ENCODE measurements at regions not wholly inside any gene's neighbourhood (a gene's known extent, or its start where the extent isn't known, plus 50 kb on each side); places are given as distances from the start of the nearest gene placed in this dataset.

DNA sequence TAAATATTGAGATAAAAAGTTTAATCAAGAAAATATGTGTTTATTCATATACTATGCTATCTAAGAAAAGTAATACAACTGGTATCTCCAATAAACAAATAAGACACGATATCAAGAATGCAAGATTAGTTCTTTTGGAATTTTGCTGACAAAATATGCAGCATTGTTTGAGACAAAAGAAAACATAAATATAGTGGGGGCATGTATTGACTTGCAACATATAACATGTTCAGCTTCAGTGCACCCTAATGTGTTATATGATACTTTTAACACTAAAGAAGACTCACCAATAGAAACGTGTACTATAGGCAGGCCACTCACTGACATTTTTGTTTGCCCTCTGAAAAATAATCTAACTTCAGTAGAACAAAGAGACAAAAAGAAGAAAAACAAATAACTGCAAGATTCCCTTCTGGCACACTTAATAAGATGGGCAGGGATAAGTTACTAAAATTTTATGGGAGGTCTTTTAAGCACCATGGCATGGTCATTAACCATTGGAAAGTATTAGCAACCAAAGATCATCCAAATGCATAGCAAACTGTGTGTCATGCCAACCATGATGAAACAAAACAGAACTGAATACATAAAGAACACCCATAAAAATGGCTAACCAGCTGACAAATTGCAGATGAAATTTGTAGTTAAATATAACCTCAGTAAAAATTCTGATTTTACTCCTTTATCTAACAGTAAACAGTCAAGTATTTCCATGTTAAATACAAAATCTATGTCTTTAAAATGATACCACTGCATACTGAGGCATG, 447.9 kb upstream of the FAM241A start:
- H3K9me2 ChIP-seq (ENCODE audit: insufficient read depth, low read length): no peaks in the 10 kb centered on the region
- TF ChIP-seq, protein P1, sequence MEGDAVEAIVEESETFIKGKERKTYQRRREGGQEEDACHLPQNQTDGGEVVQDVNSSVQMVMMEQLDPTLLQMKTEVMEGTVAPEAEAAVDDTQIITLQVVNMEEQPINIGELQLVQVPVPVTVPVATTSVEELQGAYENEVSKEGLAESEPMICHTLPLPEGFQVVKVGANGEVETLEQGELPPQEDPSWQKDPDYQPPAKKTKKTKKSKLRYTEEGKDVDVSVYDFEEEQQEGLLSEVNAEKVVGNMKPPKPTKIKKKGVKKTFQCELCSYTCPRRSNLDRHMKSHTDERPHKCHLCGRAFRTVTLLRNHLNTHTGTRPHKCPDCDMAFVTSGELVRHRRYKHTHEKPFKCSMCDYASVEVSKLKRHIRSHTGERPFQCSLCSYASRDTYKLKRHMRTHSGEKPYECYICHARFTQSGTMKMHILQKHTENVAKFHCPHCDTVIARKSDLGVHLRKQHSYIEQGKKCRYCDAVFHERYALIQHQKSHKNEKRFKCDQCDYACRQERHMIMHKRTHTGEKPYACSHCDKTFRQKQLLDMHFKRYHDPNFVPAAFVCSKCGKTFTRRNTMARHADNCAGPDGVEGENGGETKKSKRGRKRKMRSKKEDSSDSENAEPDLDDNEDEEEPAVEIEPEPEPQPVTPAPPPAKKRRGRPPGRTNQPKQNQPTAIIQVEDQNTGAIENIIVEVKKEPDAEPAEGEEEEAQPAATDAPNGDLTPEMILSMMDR (conservative IDR thresholded peaks at IDR 0.05; ENCODE audit: low read length): no peak
- no peak for TF ChIP-seq EZH2phosphoT487 (IDR thresholded peaks at IDR 0.05; ENCODE audit: borderline replicate concordance, low read depth, low read length)
- no peak overlapping the region for H3K27ac ChIP-seq (ENCODE audit: low read depth, low read length, poor library complexity, severe bottlenecking)
- intact Hi-C loops (cut with micrococcal nuclease; ENCODE audit: unreplicated experiment): no loop called here
- DNase-seq (ENCODE audit: low spot score): no peak
- H3K4me3 ChIP-seq (ENCODE audit: low read depth, low read length, poor library complexity, severe bottlenecking): no peak overlapping the region
- no peaks in the 10 kb centered on the region for H4K20me1 ChIP-seq (ENCODE audit: insufficient read depth, low read length)
- POLR2A ChIA-PET: interaction anchor here (1.1 to 1.2 kb wide), 2 partner anchors 9 to 12 kb away, joined by 3 to 4 read pairs; no protein-coding TSS in a partner anchor
- no peak overlapping the region for H3K4me2 ChIP-seq (ENCODE audit: low read length)
- no peak overlapping the region for H2AFZ ChIP-seq (ENCODE audit: low read length)
- CTCF ChIA-PET (ENCODE audit: unreplicated experiment): no interaction called here
- H3K36me3 ChIP-seq (ENCODE audit: insufficient read depth, low read length): no peaks in the 10 kb centered on the region
- H3K4me1 ChIP-seq (ENCODE audit: insufficient read depth, low read length, poor library complexity, severe bottlenecking): no peaks in the 10 kb centered on the region
- no peaks in the 10 kb centered on the region for H3K79me2 ChIP-seq (ENCODE audit: insufficient read depth, low read depth, low read length)
- BruUV-seq (replicated peaks): no TSS peak
- H3K9me3 ChIP-seq (ENCODE audit: low read length): no peaks in the 10 kb centered on the region

DNA sequence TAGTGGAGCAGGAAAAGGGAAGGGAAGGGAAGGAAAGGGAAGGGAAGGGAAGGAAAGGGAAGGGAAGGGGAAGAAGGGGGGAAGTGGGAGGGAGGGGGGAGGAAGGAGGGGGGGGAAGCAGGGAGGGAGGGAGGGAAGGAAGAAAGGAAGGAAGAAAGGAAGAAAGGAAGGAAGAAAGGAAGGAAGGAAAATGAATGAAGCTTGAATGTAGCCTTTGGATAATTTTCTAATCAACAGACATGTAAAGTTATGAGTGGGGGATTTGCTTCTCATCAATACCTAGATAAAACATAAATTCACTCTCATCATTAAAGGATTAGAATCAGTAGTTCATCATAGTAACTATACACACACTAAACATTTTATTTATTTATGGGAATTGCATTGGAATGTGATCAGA, 446.9 kb upstream of the FAM241A start:
- H3K4me3 ChIP-seq (ENCODE audit: low read depth, low read length, poor library complexity, severe bottlenecking): no peak overlapping the region
- H3K4me2 ChIP-seq (ENCODE audit: low read length): no peak overlapping the region
- ChIA-PET CTCF (ENCODE audit: unreplicated experiment) (no interaction called here), POLR2A (interaction anchor here (1.2 kb wide), 1 partner anchor 11 kb away, joined by 4 read pairs; no protein-coding TSS in a partner anchor)
- no peaks in the 10 kb centered on the region for H3K9me3 ChIP-seq (ENCODE audit: low read length)
- no peaks in the 10 kb centered on the region for H4K20me1 ChIP-seq (ENCODE audit: insufficient read depth, low read length)
- H2AFZ ChIP-seq (ENCODE audit: low read length): no peak overlapping the region
- DNase-seq (ENCODE audit: low spot score): no peak
- TF ChIP-seq, protein P1 (conservative IDR thresholded peaks at IDR 0.05; ENCODE audit: low read length): no peak
- TF ChIP-seq EZH2phosphoT487 (IDR thresholded peaks at IDR 0.05; ENCODE audit: borderline replicate concordance, low read depth, low read length): no peak
- no peaks in the 10 kb centered on the region for H3K4me1 ChIP-seq (ENCODE audit: insufficient read depth, low read length, poor library complexity, severe bottlenecking)
- H3K27ac ChIP-seq (ENCODE audit: low read depth, low read length, poor library complexity, severe bottlenecking): no peak overlapping the region
- H3K36me3 ChIP-seq (ENCODE audit: insufficient read depth, low read length): no peaks in the 10 kb centered on the region
- H3K79me2 ChIP-seq (ENCODE audit: insufficient read depth, low read depth, low read length): no peaks in the 10 kb centered on the region
- intact Hi-C loops (cut with micrococcal nuclease; ENCODE audit: unreplicated experiment): no loop called here
- H3K9me2 ChIP-seq (ENCODE audit: insufficient read depth, low read length): no peaks in the 10 kb centered on the region
- BruUV-seq (replicated peaks): no TSS peak

DNA sequence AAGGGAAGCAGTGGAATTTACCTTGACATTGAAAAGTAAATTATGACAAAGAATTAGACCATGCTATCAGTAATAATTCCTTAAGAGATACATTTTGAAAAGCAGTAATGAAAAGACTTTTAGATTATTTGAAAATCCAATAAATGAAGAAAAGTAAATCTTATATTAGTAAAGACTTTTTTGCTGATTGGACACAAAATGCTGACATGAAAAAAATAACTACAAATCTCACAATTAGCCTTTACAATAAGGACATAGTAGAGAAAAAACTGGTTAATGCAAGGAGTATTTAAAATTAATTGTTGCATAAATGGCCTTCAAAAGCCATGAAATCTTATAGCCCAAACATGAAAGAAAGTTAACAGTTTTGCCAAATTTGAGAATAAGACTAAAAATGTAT, 446.1 kb upstream of the FAM241A start:
- Histone ChIP-seq H3K4me2 (ENCODE audit: low read length) (no peak overlapping the region), H3K9me2 (ENCODE audit: insufficient read depth, low read length) (no peaks in the 10 kb centered on the region), H3K4me3 (ENCODE audit: low read depth, low read length, poor library complexity, severe bottlenecking) (no peak overlapping the region), H3K4me1 (ENCODE audit: insufficient read depth, low read length, poor library complexity, severe bottlenecking) (no peaks in the 10 kb centered on the region), H3K9me3 (ENCODE audit: low read length) (no peaks in the 10 kb centered on the region), H3K27ac (ENCODE audit: low read depth, low read length, poor library complexity, severe bottlenecking) (no peak overlapping the region), H2AFZ (ENCODE audit: low read length) (no peak overlapping the region), H3K36me3 (ENCODE audit: insufficient read depth, low read length) (no peaks in the 10 kb centered on the region), H4K20me1 (ENCODE audit: insufficient read depth, low read length) (no peaks in the 10 kb centered on the region), H3K79me2 (ENCODE audit: insufficient read depth, low read depth, low read length) (no peaks in the 10 kb centered on the region)
- no peak for DNase-seq (ENCODE audit: low spot score)
- POLR2A ChIA-PET: no interaction called here
- no TSS peak for BruUV-seq (replicated peaks)
- no peak for TF ChIP-seq EZH2phosphoT487 (IDR thresholded peaks at IDR 0.05; ENCODE audit: borderline replicate concordance, low read depth, low read length)
- TF ChIP-seq, protein P1 (conservative IDR thresholded peaks at IDR 0.05; ENCODE audit: low read length): no peak
- intact Hi-C loops (cut with micrococcal nuclease; ENCODE audit: unreplicated experiment): no loop called here
- CTCF ChIA-PET (ENCODE audit: unreplicated experiment): no interaction called here

Measured in OCI-LY7 (cell line).